ENCODE measurements at regions not wholly inside any gene's neighbourhood (a gene's known extent, or its start where the extent isn't known, plus 50 kb on each side); places are given as distances from the start of the nearest gene placed in this dataset.

GRCh38 chr14:98976271-98976670 is 295.7 kb downstream of the BCL11B start:
- no peak for TF ChIP-seq NFE2L2 (IDR thresholded peaks at IDR 0.05; ENCODE audit: low read depth, low read length)
- no peak for TF ChIP-seq RAD21 (IDR thresholded peaks at IDR 0.05; ENCODE audit: low read length)
- no peak for TF ChIP-seq RCOR1 (IDR thresholded peaks at IDR 0.05; ENCODE audit: insufficient replicate concordance, low read length)
- no peak for TF ChIP-seq CEBPB (IDR thresholded peaks at IDR 0.05; ENCODE audit: low read depth, low read length)
- TF ChIP-seq ELK1 (IDR thresholded peaks at IDR 0.05; ENCODE audit: borderline replicate concordance, low read depth, low read length), result no peak
- TF ChIP-seq USF2 (IDR thresholded peaks at IDR 0.05; ENCODE audit: low read depth, low read length), result no peak
- no peak for TF ChIP-seq RFX5 (IDR thresholded peaks at IDR 0.05; ENCODE audit: low read depth, low read length)
- no peak for TF ChIP-seq CTCF (conservative IDR thresholded peaks at IDR 0.05; ENCODE audit: low read depth, low read length)
- no peak for TF ChIP-seq MXI1 (IDR thresholded peaks at IDR 0.05; ENCODE audit: borderline replicate concordance, low read depth, low read length)
- no peak for TF ChIP-seq MAZ (IDR thresholded peaks at IDR 0.05; ENCODE audit: borderline replicate concordance, low read depth, low read length)
- TF ChIP-seq BHLHE40 (IDR thresholded peaks at IDR 0.05; ENCODE audit: low read depth, low read length), result no peak
- TF ChIP-seq FOS (IDR thresholded peaks at IDR 0.05; ENCODE audit: low read depth, low read length), result no peak
- TF ChIP-seq POLR2A (IDR thresholded peaks at IDR 0.05; ENCODE audit: low read depth, low read length), result no peak
- TF ChIP-seq CHD1 (IDR thresholded peaks at IDR 0.05; ENCODE audit: low read depth, low read length), result no peak
- no peak for TF ChIP-seq MAFK (IDR thresholded peaks at IDR 0.05; ENCODE audit: low read depth, low read length)
- Histone ChIP-seq H2BK5ac (ENCODE audit: low read depth, low read length, poor library complexity, severe bottlenecking) (no peak overlapping the region), H3K9ac (ENCODE audit: low read depth, low read length) (no peak overlapping the region), H3K4me1 (ENCODE audit: control insufficient read depth, insufficient read depth, low read length) (no peaks in the 10 kb centered on the region), H3K27me3 (ENCODE audit: control insufficient read depth, insufficient read depth, low read length) (no peaks in the 10 kb centered on the region), H2BK120ac (ENCODE audit: low read depth, low read length) (no peak overlapping the region), H2AK5ac (ENCODE audit: low read depth, low read length) (no peak overlapping the region), H3K36me3 (ENCODE audit: control insufficient read depth, insufficient read depth, low read length) (no peaks in the 10 kb centered on the region), H3K14ac (replicated peaks; ENCODE audit: low read depth, low read length) (no peak overlapping the region), H3K9me1 (ENCODE audit: insufficient read depth, low read length) (no peaks in the 10 kb centered on the region), H3K9me3 (ENCODE audit: control insufficient read depth, insufficient read depth, low read length) (peaks cover 6% of the 10 kb centered on the region; the same call in 1 of the 2 replicates), H3K18ac (ENCODE audit: low read depth, low read length) (no peak overlapping the region), H2AFZ (replicated peaks; ENCODE audit: low read length, poor library complexity) (no peak overlapping the region), H4K20me1 (ENCODE audit: insufficient read depth, low read length) (no peaks in the 10 kb centered on the region), H4K8ac (ENCODE audit: low read depth in 2 of 2, low read length in 2 of 2) (no peak overlapping the region), H3K56ac (ENCODE audit: extremely low read depth, insufficient read depth, low read length) (no peak overlapping the region), H3K27ac (ENCODE audit: insufficient read depth, low read length) (no peak overlapping the region), H3K4ac (ENCODE audit: low read depth, low read length) (no peak overlapping the region), H3K4me3 (ENCODE audit: insufficient read depth, low read depth, low read length) (no peak overlapping the region), H3K4me2 (ENCODE audit: low read depth, low read length) (no peak overlapping the region), H2BK15ac (ENCODE audit: low read depth, low read length) (no peak overlapping the region), H3K23ac (ENCODE audit: low read depth, low read length) (no peak overlapping the region), H2AK9ac (replicated peaks; ENCODE audit: low read depth, low read length, poor library complexity) (no peak overlapping the region), H3K79me1 (ENCODE audit: low read depth in 1 of 2, low read length in 2 of 2) (no peaks in the 10 kb centered on the region), H2BK20ac (ENCODE audit: low read depth, low read length) (no peak overlapping the region), H4K91ac (ENCODE audit: insufficient read depth, low read depth, low read length) (no peak overlapping the region), H4K5ac (ENCODE audit: low read depth, low read length) (no peak overlapping the region)
- in situ Hi-C loops (cut with MboI; ENCODE audit: low sequenced_read_pairs) (no loop called here), intact Hi-C loops (cut with micrococcal nuclease) (loop anchor here (5.0 kb wide), 1 partner anchor 1459 kb away; no protein-coding TSS in a partner anchor), dilution Hi-C loops (cut with HindIII; ENCODE audit: low sequenced_read_pairs, unreplicated experiment) (no loop called here)
- ATAC-seq (ENCODE audit: low read depth) (no peak), DNase-seq (no peak)
- BruUV-seq (replicated peaks), result no TSS peak
- CTCF ChIA-PET, result no interaction called here
- no CpG with 5 or more reads among the region's 3 CpGs for WGBS, 2 experiments (ENCODE audit: extremely low coverage in 2 of 2, insufficient read length in 1 of 2)
- POLR2A ChIA-PET (ENCODE audit: unreplicated experiment), result no interaction called here

Data from IMR-90 (cell line).